GM21360 (cell line): ENCODE measurements at regions not wholly inside any gene's neighbourhood (a gene's known extent, or its start where the extent isn't known, plus 50 kb on each side); places are given as distances from the start of the nearest gene placed in this dataset.

Experiments
- ATAC-seq: cut with Tn5 transposase; IDR thresholded peaks from one replicate; pipeline ENCODE4 v1.9.1; 2021; ENCODE audit warnings: mild to moderate bottlenecking, moderate library complexity; ENCODE audit not compliant: unreplicated experiment

DNA sequence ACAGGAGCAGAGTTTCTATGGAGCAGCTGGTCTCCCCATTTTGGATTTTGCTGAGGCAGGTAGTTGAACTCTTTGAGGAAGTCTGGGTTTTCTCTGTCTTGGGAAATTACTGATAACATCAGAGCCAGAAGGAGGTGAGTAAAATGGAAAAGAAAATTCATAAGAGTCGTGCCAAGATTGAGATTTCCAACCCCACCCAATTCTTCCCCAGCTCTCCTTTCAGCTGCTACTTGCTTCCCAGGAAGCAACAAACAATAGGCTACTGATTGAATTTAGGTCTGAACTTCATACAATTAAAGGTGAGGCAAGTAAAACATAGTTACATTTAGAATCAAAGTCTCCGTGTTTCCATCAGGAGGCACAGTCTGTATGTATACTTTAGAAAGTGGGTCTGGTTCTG lies 54.6 kb upstream of the EOLA2 start:
- no peak for ATAC-seq

DNA sequence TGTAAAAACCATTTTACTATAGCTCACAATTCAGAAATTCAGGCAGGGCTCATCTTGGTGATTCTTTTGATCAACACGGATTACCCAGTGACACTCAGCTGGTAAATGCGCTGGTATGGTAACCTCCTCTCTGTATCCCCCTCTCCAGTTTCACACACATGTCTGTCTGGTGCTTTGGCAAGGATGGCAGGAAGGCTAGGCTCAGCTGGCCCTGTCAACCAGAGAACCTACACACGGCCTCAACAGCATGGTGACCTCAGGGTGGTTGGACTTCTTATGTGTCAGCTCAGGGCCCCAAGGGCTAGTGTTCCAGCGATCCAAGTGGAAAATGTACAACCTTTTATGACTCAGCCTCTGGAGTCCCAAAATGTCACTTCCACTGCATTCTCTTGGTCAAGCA lies 55.7 kb upstream of the EOLA2 start:
- no peak for ATAC-seq

DNA sequence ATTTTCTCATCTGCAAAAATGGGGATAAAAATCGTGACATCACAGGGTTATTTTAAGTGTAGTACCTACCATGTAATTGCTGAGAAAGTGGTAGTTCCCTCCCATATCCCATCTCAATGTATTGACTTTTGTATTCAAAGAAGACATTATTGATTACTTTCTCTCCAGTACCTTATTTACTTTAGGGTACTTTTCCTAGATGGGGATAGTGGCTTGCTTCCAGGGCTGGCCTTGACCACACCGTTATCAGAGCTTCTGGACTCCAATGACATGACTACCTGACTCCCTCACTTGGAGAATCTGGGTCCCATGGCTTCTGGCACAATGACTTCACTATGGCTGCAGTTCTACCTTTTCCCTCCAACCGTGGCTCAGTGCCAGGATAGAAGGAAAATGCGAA lies 58.2 kb upstream of the EOLA2 start:
- no peak for ATAC-seq

DNA sequence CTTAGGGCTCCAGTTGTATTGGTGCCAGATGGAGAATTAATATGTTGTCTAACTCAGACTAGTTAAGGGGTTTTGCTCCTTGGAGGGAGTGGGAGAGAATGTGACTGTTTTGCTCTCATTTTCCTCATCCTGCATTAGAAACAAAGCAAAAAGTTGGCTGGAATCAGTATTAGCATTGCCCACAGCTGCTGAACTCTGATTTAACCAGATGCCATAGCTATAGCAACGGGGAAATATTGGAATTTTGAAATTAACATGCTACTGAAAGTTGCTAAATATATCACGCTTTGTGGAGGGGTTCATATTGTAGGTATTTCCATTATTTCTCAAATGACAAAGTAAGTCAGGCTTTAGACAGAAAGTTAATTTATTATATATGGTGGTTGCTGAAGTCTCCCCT lies 66.7 kb upstream of the EOLA2 start:
- ATAC-seq, result no peak

DNA sequence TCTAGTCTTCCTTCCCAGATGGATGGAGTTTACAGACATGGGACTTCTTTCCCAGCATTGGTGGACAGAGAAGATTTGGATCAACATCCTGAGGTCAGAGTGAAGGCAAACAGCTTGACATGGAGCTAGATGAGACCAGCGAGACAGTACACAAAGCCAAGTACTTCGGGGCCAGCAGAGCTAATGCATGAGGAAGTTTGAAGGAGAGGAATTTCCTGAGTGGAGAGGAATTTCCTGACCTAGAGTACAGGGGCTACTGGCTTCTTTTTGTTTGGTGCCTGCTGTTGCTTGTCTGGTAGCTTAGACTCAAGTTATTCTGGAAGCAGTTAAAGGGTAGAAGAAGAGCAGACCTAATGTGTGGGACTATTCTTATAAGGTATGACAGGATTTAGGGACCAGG lies 69.1 kb upstream of the EOLA2 start:
- ATAC-seq, result no peak

DNA sequence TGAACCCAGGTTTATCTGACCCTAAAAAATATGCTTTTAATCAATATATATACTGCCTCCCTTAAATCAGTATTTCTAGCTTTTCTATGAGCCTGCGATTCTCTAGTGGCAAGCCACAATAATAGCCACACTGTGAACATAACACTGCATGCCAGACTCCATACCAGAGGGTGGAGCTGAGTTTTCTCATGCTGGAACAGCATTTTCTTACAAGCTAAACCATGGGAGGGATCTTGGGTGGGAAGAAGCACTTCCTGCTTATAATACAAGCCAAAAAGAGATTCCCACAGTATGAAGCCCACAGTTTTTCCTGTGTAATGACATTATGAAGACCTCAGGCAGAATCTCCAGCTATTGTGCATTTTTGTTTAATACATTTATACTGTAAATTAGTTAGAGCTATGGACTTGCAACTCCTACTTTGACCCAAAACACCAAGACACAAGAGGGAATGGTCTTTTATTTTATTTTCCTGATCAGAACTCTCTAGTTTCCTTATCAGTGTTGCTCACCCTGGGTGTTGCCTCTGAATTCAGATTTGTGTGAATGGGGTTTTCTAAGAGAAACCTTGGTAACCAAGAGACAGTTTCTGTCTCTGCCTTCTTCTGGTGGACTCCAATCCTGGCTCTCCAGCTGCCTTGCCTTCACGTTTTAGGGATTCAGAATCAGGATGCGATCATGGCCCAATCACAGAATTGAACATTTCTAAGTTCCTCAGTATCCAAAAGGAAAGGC lies 74.5 kb upstream of the EOLA2 start:
- ATAC-seq, result no peak

DNA sequence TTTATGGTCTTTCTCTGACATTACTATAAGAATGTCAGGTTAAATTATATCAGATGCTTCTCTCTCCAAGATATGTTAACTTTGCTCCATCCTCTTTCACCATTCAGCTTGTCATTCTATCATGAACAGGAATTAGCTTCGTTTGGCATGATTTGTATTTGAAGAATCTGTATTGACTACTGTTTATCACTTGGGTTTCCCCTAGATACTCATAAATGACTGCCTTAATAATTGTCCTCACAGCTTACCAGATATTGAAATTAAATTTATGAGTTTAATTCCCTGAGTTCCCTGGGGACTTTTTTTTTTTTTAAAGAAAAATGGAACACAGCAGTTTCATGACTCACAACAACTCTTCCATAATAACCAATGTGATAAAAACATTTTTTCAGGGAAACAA lies 76.2 kb upstream of the EOLA2 start:
- no peak for ATAC-seq

DNA sequence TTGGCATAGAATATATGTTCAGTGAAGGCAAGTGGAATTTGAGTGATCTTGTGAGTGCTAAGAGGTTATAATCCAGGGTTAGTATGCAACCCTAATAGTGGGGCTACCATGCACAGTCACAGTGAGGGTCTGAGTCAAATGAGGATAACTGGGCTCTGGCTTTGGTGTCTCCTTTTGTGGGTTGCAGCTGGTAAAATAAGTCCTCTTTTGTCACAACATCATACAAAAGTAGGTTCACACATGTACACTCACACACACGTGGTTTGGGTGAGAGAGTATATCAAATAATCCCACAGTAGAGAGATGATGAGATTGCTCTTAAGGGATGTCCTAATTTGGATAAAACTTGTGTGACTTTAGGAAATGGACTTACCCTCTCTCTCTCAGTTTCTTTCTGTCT lies 79.6 kb upstream of the EOLA2 start:
- ATAC-seq, result no peak

DNA sequence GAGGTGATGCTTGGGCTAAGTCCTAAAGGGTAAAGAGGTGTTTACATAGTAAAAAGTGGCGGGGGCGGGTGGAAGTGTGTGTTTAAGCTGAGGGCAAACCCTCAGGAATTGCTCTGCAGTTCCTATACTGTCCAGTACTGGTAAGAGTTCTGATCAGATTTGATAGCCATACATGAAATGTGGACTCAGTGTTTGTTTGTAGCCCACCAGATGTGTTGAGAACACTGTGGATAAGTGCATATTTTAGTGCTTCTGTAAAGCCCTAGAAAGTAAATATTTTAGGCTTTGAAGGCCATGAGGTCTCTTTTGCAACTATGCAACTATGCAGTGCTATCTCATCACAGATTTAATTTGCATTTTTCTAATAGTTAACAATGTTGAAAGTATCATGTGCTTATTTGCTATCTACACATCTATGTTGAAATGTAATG lies 80.7 kb upstream of the EOLA2 start:
- ATAC-seq, result no peak

DNA sequence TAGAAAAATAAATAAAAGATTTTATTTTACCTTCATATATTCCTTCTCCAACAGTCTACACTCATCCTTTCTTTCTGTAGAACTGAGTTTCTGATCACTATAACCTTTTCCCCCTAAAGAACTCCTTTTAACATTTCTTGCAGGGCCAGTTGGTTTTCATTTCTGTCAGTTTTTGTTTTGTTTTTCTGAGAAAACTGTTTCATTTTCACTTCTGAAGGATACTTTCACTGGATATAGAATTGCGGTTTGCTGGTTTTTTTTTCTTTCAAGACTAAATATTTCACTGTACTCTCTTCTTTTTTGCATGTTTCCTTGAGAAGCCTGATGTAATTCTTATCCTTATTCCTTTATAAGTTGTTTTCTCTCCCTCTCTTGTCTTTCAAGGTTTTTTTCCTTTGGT lies 90.4 kb upstream of the EOLA2 start:
- no peak for ATAC-seq

DNA sequence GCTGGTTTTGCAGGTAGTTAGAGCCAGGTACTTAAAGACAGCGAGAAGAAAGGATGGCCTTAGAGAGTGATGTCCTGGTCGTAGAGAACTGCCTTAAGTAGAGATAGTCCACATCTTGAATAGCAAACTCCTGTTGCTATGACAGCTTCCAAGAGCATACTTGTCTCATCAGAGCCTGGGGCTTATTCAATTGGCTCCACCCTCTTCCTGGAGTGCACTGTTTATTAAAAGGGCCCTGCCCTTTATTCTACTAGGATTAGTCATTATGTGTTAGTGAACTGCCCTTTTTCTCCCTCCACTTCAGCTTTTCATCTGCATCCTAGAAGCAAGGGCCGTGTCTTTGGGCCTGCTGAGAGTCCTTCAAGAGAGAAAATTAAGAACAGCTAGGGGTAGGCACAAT lies 94.5 kb upstream of the EOLA2 start:
- ATAC-seq, result no peak

DNA sequence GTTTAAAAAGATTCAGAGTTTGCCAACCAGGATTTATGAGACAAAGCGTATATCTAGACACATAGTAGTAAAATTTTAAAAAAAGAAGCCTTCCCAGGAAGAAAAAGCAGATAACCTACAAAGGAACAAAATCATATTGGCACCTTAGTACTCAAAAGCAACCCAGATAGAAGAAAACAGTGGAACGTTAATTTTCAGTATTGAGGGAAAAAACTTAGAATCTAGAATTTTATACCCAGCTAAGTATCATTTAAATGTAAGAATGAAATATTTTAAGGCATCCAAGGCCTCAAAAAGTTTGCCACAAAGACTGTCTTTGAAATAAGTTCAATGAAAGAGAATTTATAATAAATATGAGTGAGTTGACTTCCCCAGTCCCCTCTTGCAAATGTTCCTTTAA lies 96.5 kb upstream of the EOLA2 start:
- no peak for ATAC-seq

DNA sequence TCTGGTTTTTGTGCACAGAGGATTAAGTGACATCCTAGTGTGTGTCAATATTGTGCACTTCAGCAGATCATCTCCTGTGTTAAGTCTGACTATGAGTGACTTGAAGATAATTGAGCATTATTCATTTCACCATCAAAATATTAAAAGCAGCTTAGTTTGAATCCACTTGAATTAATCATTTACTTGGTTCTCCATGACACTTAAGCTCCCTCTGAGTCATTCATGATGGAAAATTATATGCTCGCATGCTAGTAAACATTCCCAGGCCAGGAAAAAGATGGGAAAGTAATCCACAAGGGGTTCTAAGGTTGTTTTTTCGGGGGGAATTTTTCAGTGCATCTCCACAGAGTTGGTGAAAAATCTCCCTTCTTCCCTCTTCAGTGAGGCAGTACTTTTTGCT lies 97.2 kb upstream of the EOLA2 start:
- ATAC-seq, result no peak

DNA sequence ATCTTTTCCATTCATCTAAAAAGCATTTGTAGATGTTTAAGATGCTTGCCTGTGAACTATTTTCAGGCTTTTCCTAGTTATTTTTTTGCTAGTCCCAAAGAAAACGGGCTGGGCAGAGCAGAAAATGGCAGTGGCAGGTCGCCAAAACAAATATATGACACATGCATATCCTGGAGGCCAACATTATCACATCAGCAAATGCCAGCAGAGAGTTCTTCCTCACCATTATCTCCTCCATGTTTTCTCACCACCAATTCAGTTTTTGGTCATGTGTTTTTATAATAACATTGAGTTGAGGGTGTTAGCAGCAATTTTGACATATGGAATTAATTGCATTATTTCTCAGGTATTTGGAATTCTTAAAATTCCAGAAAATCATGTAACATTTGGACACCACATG lies 97.9 kb upstream of the EOLA2 start:
- ATAC-seq, result no peak

DNA sequence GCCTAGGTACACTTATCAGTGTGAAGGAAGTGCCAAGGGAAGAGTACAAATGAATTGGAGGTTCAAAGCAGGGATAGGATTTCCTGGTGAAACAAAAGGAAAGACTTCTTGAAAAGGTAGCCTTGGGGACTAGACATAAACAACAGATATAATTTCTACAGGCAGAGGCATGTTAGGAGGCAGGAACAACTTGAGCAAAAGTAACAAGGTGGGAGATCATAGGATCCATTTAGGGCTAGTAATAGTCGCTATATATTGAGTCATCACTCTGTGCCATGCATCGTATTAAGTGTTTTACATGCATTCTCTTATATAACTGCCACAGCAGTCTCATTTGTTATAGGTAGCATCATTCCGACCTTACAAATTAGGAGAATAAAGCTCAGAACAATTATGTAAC lies 98.3 kb upstream of the EOLA2 start:
- no peak for ATAC-seq

DNA sequence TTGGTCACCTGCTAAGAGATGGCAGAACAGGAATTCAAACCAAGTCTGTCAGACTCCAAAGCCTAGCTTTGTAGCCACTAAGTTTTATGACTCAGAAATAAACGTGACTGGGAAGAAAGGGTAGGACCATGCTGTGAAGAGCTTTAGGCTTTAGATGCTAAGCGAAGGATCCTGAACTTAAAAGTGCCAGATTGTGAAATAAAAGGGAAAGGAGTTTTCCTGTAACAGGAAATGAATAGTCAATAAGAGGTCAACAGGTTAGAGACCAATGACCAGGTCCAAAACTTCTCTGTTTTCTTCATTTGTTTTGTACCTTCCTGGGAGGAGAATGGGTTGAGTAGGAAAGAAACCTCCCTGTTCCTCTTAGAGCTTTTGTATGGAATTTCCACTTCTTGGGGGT lies 98.8 kb upstream of the EOLA2 start:
- no peak for ATAC-seq

DNA sequence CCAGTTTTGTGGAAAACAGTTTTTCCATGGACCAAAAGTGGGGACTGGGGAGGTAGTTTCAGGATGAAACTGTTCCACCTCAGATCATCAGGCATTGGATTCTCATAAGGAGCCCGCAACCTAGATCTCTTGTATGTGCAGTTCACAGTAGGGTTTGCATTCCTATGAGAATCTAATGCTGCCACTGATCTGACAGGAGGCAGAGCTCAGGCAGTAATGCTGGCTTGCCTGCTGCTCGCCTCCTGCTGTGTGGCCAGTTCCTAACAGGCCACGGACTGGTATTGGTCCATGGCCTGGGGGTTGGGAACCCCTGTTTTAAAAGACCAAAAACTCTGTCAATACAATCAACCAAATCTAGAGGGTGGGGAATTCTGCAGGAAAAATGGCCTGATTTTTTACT lies 100.0 kb upstream of the EOLA2 start:
- no peak for ATAC-seq

DNA sequence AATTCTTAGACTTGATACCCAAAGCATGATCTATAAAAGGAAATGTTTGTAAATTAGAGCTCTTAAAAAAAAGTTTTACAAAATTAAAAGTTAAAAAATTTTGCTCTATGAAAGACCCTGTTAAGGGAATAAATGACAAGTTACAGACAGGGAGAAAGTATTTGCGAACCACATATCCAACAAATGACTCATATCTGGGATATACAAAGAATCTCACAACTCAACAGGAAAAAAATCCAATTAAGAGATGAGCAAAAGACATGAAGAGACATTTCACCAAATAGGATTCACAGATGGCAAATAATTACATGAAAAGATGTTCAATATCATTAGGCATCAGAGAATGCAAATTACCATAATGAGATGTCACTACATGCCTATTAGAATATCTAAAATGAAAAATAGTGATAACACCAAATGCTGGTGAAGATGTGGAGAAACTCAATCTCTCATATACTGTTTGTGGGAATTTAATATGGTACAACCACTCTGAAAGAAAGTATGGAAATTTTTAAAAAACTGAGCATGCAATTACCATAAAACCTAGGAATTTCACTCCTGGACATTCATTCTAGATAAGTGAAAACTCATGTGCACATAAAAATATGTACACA lies 100.8 kb upstream of the EOLA2 start:
- ATAC-seq, result no peak

DNA sequence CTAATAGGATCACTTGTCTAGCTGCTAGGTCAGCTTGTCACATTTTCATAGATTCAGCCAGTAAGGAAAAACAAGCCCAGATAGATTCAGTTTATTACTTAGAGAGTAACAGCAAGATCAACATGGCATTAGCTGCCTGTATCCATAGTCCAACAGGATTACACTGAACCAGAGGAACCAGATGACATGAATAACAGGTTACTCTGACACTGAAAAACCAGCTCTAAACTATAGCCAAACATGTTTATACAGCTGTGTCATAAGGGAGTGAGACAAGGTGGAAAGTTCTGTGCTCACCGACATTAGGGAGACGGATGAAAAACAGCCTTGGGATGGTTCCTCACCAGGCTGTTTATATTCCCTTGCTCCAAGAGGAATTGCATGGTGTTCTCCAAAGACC lies 102.9 kb upstream of the EOLA2 start:
- ATAC-seq, result no peak

DNA sequence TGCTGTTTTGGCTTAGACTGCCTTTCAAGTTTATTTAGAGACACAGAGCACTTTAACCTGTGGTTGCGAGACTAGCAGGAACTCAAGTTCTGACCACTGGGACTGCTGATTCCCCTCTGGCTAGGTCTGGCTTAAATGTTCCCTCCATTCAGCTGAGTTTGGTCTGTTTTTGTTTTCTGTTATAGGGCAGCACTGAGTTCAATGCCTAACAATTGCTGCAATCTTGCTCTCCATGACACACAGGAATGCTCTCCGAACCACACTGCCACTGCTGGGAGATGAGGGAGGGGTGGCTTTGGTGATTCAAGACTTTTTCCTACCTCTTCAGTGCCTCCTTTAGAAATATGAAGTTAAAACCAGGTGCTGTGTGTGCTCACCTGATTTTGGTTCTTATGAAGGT lies 106.3 kb upstream of the EOLA2 start:
- no peak for ATAC-seq

DNA sequence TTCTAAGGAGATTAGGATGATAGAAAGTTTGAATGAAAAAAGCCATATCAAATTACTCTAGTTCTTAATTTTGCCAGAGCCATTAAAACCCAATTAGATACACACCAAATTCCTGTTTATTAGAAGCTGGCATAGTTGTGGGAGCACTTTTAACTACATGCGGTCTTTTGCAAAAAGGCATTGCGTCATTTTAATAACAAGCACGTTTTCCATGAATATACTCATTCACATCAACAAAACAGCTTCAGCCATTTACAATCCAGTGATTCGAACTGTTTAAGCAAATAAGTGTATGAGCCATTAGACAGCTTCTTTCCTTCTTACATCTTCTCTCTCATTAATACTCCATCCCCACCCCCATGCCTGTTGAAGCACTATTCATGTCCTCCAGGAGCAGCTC lies 109.5 kb upstream of the EOLA2 start:
- ATAC-seq, result no peak

DNA sequence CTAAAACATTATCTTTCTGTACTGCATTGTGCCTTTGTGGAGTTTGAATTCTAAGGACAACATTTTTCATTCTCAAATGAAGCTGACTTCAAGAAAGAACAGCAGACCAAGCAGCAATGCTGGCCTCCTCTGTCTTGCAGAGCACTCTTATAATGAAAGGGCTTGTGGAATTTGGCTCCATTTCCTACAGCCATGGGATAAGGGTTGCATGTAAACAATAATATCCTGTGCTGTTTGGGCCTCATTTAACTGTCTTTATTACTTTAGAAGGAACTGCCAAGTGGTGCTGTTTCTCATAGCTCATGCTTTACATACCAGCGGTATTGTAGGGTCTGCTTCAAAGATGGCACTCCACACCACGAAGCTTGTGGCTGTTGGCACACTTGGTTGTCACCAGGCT lies 111.4 kb upstream of the EOLA2 start:
- no peak for ATAC-seq

DNA sequence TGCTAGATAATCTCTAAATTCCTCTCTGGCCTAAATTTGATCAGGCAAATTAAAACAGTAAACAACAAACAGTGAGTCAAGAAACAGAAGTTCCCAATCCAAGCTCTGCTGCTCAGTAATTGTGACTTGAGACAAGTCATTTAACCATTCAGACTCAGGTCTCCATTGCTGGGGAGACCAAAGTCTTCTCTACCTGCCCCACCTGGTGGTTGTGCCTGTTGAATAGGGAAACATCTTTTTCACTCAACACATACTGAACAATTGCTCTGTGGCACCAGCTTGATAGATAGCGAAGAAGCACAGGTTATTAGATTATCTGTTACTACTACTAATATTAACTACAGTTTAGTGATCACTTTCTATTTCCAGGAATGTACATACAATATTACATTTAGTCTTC lies 112.1 kb upstream of the EOLA2 start:
- no peak for ATAC-seq
